Ovary (tissue), 7 donors: ENCODE measurements at regions not wholly inside any gene's neighbourhood (a gene's known extent, or its start where the extent isn't known, plus 50 kb on each side); places are given as distances from the start of the nearest gene placed in this dataset.

Experiments used
- DNase-seq, 5 donors: peaks; one replicate each; pipeline ENCODE4 v3.0.0-alpha.2; 2019 to 2020
- H3K27ac ChIP-seq, 2 donors: fragments of 200-600 bp; one replicate each; pipeline versions ENCODE4 v1.5.1 to v1.8.0; 2019 to 2022
- H3K27me3 ChIP-seq: fragments of 200-600 bp; one replicate; pipeline ENCODE4 v1.8.0; 2022
- H3K36me3 ChIP-seq: fragments of 200-600 bp; sonication (generic); one replicate; pipeline ENCODE4 v1.5.1; 2019
- H3K4me1 ChIP-seq: one replicate; pipeline ENCODE4 v1.8.1; 2013; ENCODE audit warnings: mild to moderate bottlenecking, moderate library complexity; ENCODE audit not compliant: insufficient read depth
- H3K4me3 ChIP-seq: fragments of 200-600 bp; sonication (generic); one replicate; pipeline ENCODE4 v1.5.1; 2017
- H3K9me3 ChIP-seq, 2 donors: fragments of 200-600 bp in 1 of 2; sonication (generic) in 1 of 2; one replicate each; pipeline versions ENCODE4 v1.5.1 to v1.8.1; 2013 to 2019; ENCODE audit warnings: mild to moderate bottlenecking in 1 of 2, moderate library complexity in 1 of 2
- CTCF ChIP-seq, 3 donors: fragments of 450-650 bp in 2 of 3; fragments of 200-600 bp in 1 of 3; IDR thresholded peaks; one replicate each; pipeline versions ENCODE4 v1.5.1 to v1.8.0; 2016 to 2022; ENCODE audit warnings: antibody characterized with exemption in 3 of 3, mild to moderate bottlenecking in 1 of 3
- EP300 ChIP-seq: sonication (generic); formaldehyde crosslinking; IDR thresholded peaks from one replicate; pipeline ENCODE4 v1.6.1; 2017; ENCODE audit warnings: antibody characterized with exemption
- POLR2A ChIP-seq: fragments of 450-650 bp; IDR thresholded peaks from one replicate; pipeline ENCODE4 v1.6.1; 2017; ENCODE audit warnings: antibody characterized with exemption, mild to moderate bottlenecking, moderate library complexity
- WGBS, 3 donors: extraction: QIAGEN DNeasy Blood & Tissue Kit in 1 of 3; methylation state at CpG; one replicate each; pipeline versions ENCODE4 v1.1.5 to v1.1.7; 2013 to 2017; 5-methylcytosine and 5-hydroxymethylcytosine counted together
- intact Hi-C, 4 donors: fragments of 100-400 bp; cut with DNase I; formaldehyde crosslinking; loops; one replicate each; pipeline versions ENCODE4 v1.11.0 to v1.15.1; 2022 to 2023
- donor health status: DM: no; HTN: no; CAD: no; lungs with moderate emphysema.
- donor health status: DM: no; HTN: no; CAD: no.
- donor health status: Bipolar disorder and iron deficiency.
- donor health status: DM: no; HTN: no; CAD: no.
- donor health status: DM: yes; HTN: yes; CAD: no.

DNA sequence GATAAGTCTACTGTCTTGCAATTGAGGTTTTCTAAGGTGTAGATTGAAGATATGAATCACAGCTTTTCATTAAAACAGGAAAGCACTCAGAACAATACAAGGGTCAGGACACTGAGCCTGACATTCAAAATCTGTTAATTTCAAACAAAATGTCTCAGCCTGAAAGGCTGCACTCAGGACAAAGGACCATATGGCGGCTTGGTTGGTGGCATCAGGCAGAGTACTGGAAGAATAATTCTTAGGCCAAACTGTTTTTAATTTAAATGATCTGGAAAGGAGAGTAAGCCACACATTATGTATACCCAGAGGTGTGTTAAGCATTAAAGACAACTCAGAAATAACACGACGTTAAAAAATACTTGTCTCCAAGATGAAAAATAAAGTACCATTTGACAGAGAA lies 85.9 kb downstream of the SKA1 start:
- DNase-seq: no peak
- H3K4me1 ChIP-seq: no peaks in the 10 kb centered on the region
- no peaks in the 10 kb centered on the region for H3K36me3 ChIP-seq
- intact Hi-C loops: no loop called here
- no peak overlapping the region for H3K27ac ChIP-seq
- H3K9me3 ChIP-seq: no peaks in the 10 kb centered on the region
- H3K27me3 ChIP-seq: no peaks in the 10 kb centered on the region
- 85 to 87% (median 86%) methylated on average over 3 of the region's 3 CpGs for WGBS, 3 donors
- TF ChIP-seq CTCF (IDR thresholded peaks at IDR 0.05) (no peak), POLR2A (no peak), EP300 (no peak)
- H3K4me3 ChIP-seq: no peak overlapping the region

GRCh38 chr18:50461251-50461650 lies 86.4 kb downstream of the SKA1 start:
- intact Hi-C loops: no loop called here
- Histone ChIP-seq H3K4me1 (no peaks in the 10 kb centered on the region), H3K9me3 (no peaks in the 10 kb centered on the region), H3K27me3 (no peaks in the 10 kb centered on the region), H3K36me3 (no peaks in the 10 kb centered on the region), H3K27ac (no peak overlapping the region), H3K4me3 (no peak overlapping the region)
- TF ChIP-seq EP300 (no peak), CTCF (IDR thresholded peaks at IDR 0.05) (no peak), POLR2A (no peak)
- no peak for DNase-seq

DNA sequence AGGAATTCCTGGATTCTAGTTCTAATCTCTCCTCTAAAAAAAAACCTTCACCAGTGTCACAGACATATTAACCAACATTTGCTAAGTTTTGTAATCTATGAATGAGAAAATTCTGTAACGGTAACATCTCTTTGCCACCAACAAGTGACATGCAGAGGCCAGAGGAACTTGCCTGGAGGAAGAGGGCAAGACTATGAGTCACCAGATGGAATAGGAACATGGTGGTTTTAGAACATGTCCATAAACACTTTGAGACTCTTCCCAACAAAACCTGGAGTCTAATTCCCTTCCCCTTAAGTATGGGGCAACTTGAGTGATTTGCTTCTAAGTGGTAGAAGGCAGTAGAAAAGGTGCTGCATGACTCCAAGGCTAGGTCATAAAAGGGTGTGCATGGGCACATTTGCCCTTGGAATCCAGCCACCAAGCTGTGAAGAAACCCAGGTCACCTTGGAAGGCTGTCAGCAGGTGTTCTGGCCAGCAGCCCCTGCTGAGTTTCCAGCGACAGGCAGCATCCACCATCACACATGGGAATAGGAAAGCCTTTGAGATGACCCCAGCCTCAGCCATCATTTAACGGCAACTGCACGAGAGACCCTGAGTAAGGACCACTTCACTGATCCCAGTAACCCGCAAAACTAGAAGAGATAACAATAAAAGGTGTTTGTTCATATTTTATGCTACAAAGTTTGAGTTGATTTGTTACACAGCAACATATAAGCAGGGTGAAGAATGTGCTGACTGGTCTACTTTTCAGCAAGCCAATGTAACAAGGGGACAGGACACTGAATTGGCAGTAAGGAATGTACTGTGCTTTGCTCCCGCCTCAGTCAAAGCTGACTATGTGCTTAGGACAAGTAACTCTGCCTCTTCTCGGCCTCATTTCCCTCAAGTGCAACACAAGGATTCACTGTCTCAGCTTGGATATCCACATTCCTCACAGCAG lies 90.6 kb downstream of the SKA1 start:
- TF ChIP-seq POLR2A (no peak), EP300 (no peak), CTCF (IDR thresholded peaks at IDR 0.05) (no peak)
- H3K36me3 ChIP-seq: no peaks in the 10 kb centered on the region
- no peak overlapping the region for H3K27ac ChIP-seq
- intact Hi-C loops: no loop called here
- no peaks in the 10 kb centered on the region for H3K27me3 ChIP-seq
- H3K9me3 ChIP-seq: no peaks in the 10 kb centered on the region
- no peak overlapping the region for H3K4me3 ChIP-seq
- H3K4me1 ChIP-seq: no peaks in the 10 kb centered on the region
- DNase-seq: no peak
- 87 to 91% (median 90%) methylated on average over 7 of the region's 7 CpGs for WGBS, 3 donors

- Histone ChIP-seq H3K4me3 (no peak overlapping the region), H3K36me3 (no peaks in the 10 kb centered on the region)
- intact Hi-C loops: no loop called here
Observed at GRCh38 chr18:50466634-50467033, 91.8 kb downstream of the SKA1 start.

More at GRCh38 chr18:50466634-50467033, 91.8 kb downstream of the SKA1 start:
- H3K27me3 ChIP-seq: no peaks in the 10 kb centered on the region
- H3K9me3 ChIP-seq: no peaks in the 10 kb centered on the region
- TF ChIP-seq EP300 (no peak), CTCF (IDR thresholded peaks at IDR 0.05) (no peak), POLR2A (no peak)
- DNase-seq: no peak
- no peak overlapping the region for H3K27ac ChIP-seq
- H3K4me1 ChIP-seq: no peaks in the 10 kb centered on the region
